Transverse colon (tissue), 4 donors: ENCODE measurements at regions not wholly inside any gene's neighbourhood (a gene's known extent, or its start where the extent isn't known, plus 50 kb on each side); places are given as distances from the start of the nearest gene placed in this dataset.

Source experiments
- EP300 ChIP-seq: sonication (generic); formaldehyde crosslinking; IDR thresholded peaks from one replicate; pipeline ENCODE4 v1.6.1; 2017; ENCODE audit warnings: antibody characterized with exemption, low read depth
- POLR2A ChIP-seq: fragments of 450-650 bp; IDR thresholded peaks from one replicate; pipeline ENCODE4 v1.6.1; 2016; ENCODE audit warnings: antibody characterized with exemption, mild to moderate bottlenecking, moderate library complexity
- POLR2AphosphoS5 ChIP-seq, 3 donors: sonication (generic); formaldehyde crosslinking; IDR thresholded peaks; one replicate each; pipeline ENCODE4 v1.6.1; 2016; ENCODE audit warnings: antibody characterized with exemption in 3 of 3
- TF ChIP-seq, protein P1 (sequence below), 5 experiments: fragments of 200-600 bp in 3 of 5; fragments of 450-650 bp in 2 of 5; sonication (generic) in 3 of 5; IDR thresholded peaks; 1 replicate in 2 of 5; 2 replicates in 3 of 5; pipeline ENCODE4 v1.5.1; 2016 to 2017; ENCODE audit warnings: antibody characterized with exemption in 5 of 5, inconsistent platforms in 3 of 5, mild to moderate bottlenecking in 2 of 5, moderate library complexity in 1 of 5

- TF ChIP-seq POLR2A (no peak), POLR2AphosphoS5 (IDR thresholded peaks at IDR 0.05) (no peak), EP300 (no peak)
- TF ChIP-seq, protein P1, sequence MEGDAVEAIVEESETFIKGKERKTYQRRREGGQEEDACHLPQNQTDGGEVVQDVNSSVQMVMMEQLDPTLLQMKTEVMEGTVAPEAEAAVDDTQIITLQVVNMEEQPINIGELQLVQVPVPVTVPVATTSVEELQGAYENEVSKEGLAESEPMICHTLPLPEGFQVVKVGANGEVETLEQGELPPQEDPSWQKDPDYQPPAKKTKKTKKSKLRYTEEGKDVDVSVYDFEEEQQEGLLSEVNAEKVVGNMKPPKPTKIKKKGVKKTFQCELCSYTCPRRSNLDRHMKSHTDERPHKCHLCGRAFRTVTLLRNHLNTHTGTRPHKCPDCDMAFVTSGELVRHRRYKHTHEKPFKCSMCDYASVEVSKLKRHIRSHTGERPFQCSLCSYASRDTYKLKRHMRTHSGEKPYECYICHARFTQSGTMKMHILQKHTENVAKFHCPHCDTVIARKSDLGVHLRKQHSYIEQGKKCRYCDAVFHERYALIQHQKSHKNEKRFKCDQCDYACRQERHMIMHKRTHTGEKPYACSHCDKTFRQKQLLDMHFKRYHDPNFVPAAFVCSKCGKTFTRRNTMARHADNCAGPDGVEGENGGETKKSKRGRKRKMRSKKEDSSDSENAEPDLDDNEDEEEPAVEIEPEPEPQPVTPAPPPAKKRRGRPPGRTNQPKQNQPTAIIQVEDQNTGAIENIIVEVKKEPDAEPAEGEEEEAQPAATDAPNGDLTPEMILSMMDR (IDR thresholded peaks at IDR 0.05) = no peak
Observed at GRCh38 chr5:174618589-174618988, 105.8 kb upstream of the MSX2 start.
